Vagina (tissue), 2 donors: ENCODE measurements at regions not wholly inside any gene's neighbourhood (a gene's known extent, or its start where the extent isn't known, plus 50 kb on each side); places are given as distances from the start of the nearest gene placed in this dataset.

Source experiments
- CTCF ChIP-seq, 3 experiments: fragments of 450-650 bp in 2 of 3; fragments of 200-600 bp in 1 of 3; sonication (generic) in 1 of 3; IDR thresholded peaks; one replicate each; pipeline ENCODE4 v1.5.1; 2017 to 2019; ENCODE audit warnings: antibody characterized with exemption in 3 of 3, mild to moderate bottlenecking in 2 of 3, moderate library complexity in 2 of 3
- POLR2A ChIP-seq, 2 donors: fragments of 450-650 bp; IDR thresholded peaks; one replicate each; pipeline ENCODE4 v1.6.1; 2017; ENCODE audit warnings: antibody characterized with exemption in 2 of 2, mild to moderate bottlenecking in 2 of 2, moderate library complexity in 2 of 2

- TF ChIP-seq CTCF (IDR thresholded peaks at IDR 0.05) = no peak
- no peak for TF ChIP-seq POLR2A (IDR thresholded peaks at IDR 0.05)
Observed at GRCh38 chr13:22903301-22903700, 277.5 kb upstream of the SGCG start.
